Body of pancreas (tissue), 4 donors: ENCODE measurements at regions not wholly inside any gene's neighbourhood (a gene's known extent, or its start where the extent isn't known, plus 50 kb on each side); places are given as distances from the start of the nearest gene placed in this dataset.

ENCODE experiments used
- ATAC-seq: fragments of 150-250 bp; one replicate; pipeline ENCODE4 v1.9.1; 2016
- DNase-seq, 4 donors: peaks; one replicate each; pipeline ENCODE4 v3.0.0-alpha.2; 2019
- H3K27ac ChIP-seq, 4 donors: fragments of 200-600 bp; sonication (generic); 1 replicate in 3 of 4; 2 replicates in 1 of 4; pipeline versions ENCODE4 v1.5.1 to v1.6.1; 2016 to 2019; ENCODE audit warnings: mild to moderate bottlenecking in 1 of 4, mixed read lengths in 1 of 4, moderate library complexity in 1 of 4
- H3K27me3 ChIP-seq, 2 donors: fragments of 200-600 bp; sonication (generic); one replicate each; pipeline ENCODE4 v1.6.0; 2016; ENCODE audit warnings: mild to moderate bottlenecking in 1 of 2
- H3K36me3 ChIP-seq, 2 donors: fragments of 200-600 bp; sonication (generic); replicated peaks in 1 of 2; 2 replicates each; pipeline ENCODE4 v1.5.1; 2016; ENCODE audit warnings: low read depth in 2 of 2; ENCODE audit not compliant: insufficient read depth in 1 of 2
- H3K4me1 ChIP-seq: fragments of 200-600 bp; sonication (generic); one replicate; pipeline ENCODE4 v1.6.0; 2016
- H3K4me3 ChIP-seq, 2 donors: fragments of 200-600 bp; sonication (generic); 1 replicate in 1 of 2; 2 replicates in 1 of 2; pipeline ENCODE4 v1.5.1; 2016 to 2019
- H3K9me3 ChIP-seq, 3 donors: fragments of 200-600 bp; sonication (generic); 1 replicate in 2 of 3; 2 replicates in 1 of 3; pipeline ENCODE4 v1.5.1; 2016
- CTCF ChIP-seq, 7 experiments: fragments of 450-650 bp in 4 of 7; fragments of 200-600 bp in 3 of 7; sonication (generic) in 3 of 7; IDR thresholded peaks; one replicate each; pipeline ENCODE4 v1.5.1; 2016 to 2019; ENCODE audit warnings: antibody characterized with exemption in 7 of 7
- POLR2A ChIP-seq, 3 donors: fragments of 450-650 bp; IDR thresholded peaks; one replicate each; pipeline ENCODE4 v1.6.1; 2016; ENCODE audit warnings: antibody characterized with exemption in 3 of 3, mild to moderate bottlenecking in 2 of 3
- WGBS, 2 donors: methylation state at CpG; one replicate each; pipeline ENCODE4 v1.1.5; 2017; 5-methylcytosine and 5-hydroxymethylcytosine counted together
- intact Hi-C: fragments of 100-400 bp; cut with DNase I; formaldehyde crosslinking; loops from one replicate; pipeline ENCODE4 v1.15.1; 2023

- DNase-seq (no peak), ATAC-seq (no peak)
- Histone ChIP-seq H3K27me3 (no peaks in the 10 kb centered on the region), H3K4me1 (no peaks in the 10 kb centered on the region), H3K4me3 (no peak overlapping the region), H3K36me3 (no peaks in the 10 kb centered on the region), H3K9me3 (no peaks in the 10 kb centered on the region), H3K27ac (no peak overlapping the region)
- TF ChIP-seq CTCF (IDR thresholded peaks at IDR 0.05), result peak in 3 of 7 experiments; percentile 11 to 29 (median 15)
- TF ChIP-seq POLR2A (IDR thresholded peaks at IDR 0.05), result no peak
- intact Hi-C loops, result no loop called here
- WGBS, 2 donors, result 20 to 21% methylated on average over 4 of the region's 4 CpGs
Observed at GRCh38 chr13:91078093-91078679, 269.3 kb upstream of the MIR17HG start.

GRCh38 chr13:91079176-91079575 is 268.3 kb upstream of the MIR17HG start:
- intact Hi-C loops, result no loop called here
- 44 to 52% methylated on average over 2 of the region's 2 CpGs for WGBS, 2 donors
- TF ChIP-seq POLR2A (IDR thresholded peaks at IDR 0.05) (no peak), CTCF (IDR thresholded peaks at IDR 0.05) (no peak)

GRCh38 chr13:91085127-91085526 is 262.4 kb upstream of the MIR17HG start:
- H3K27me3 ChIP-seq, result no peaks in the 10 kb centered on the region
- TF ChIP-seq POLR2A (IDR thresholded peaks at IDR 0.05) (no peak), CTCF (IDR thresholded peaks at IDR 0.05) (no peak)
- no peak for ATAC-seq
- 24 to 45% methylated on average over 1 of the region's 1 CpG for WGBS, 2 donors
- H3K9me3 ChIP-seq, result no peaks in the 10 kb centered on the region
- H3K36me3 ChIP-seq, result no peaks in the 10 kb centered on the region
- H3K4me3 ChIP-seq, result no peak overlapping the region
- intact Hi-C loops, result no loop called here
- no peaks in the 10 kb centered on the region for H3K4me1 ChIP-seq
- H3K27ac ChIP-seq, result no peak overlapping the region
- DNase-seq, result no peak

More at GRCh38 chr13:91079176-91079575, 268.3 kb upstream of the MIR17HG start:
- Histone ChIP-seq H3K9me3 (no peaks in the 10 kb centered on the region), H3K36me3 (no peaks in the 10 kb centered on the region), H3K4me3 (no peak overlapping the region), H3K27ac (no peak overlapping the region), H3K27me3 (no peaks in the 10 kb centered on the region), H3K4me1 (no peaks in the 10 kb centered on the region)
- DNase-seq (no peak), ATAC-seq (no peak)

GRCh38 chr13:91086936-91087716 is 260.4 kb upstream of the MIR17HG start:
- Histone ChIP-seq H3K9me3 (no peaks in the 10 kb centered on the region), H3K36me3 (no peaks in the 10 kb centered on the region), H3K4me3 (no peak overlapping the region), H3K27ac (no peak overlapping the region), H3K4me1 (no peaks in the 10 kb centered on the region), H3K27me3 (no peaks in the 10 kb centered on the region)
- no peak for TF ChIP-seq POLR2A (IDR thresholded peaks at IDR 0.05)
- intact Hi-C loops, result no loop called here
- DNase-seq, result no peak
- 41 to 56% methylated on average over 2 of the region's 2 CpGs for WGBS, 2 donors
- ATAC-seq, result no peak

- Histone ChIP-seq H3K36me3 (no peaks in the 10 kb centered on the region), H3K4me3 (no peak overlapping the region), H3K9me3 (no peaks in the 10 kb centered on the region), H3K27ac (no peak overlapping the region), H3K27me3 (no peaks in the 10 kb centered on the region), H3K4me1 (no peaks in the 10 kb centered on the region)
- intact Hi-C loops, result no loop called here
- TF ChIP-seq CTCF (IDR thresholded peaks at IDR 0.05) (no peak), POLR2A (IDR thresholded peaks at IDR 0.05) (no peak)
- no peak for DNase-seq
- 92 to 93% methylated on average over 5 of the region's 5 CpGs for whole genome bisulfite sequencing, 2 donors
- ATAC-seq, result no peak
Observed at GRCh38 chr13:91097269-91097668, 250.2 kb upstream of the MIR17HG start.
